GM23338 (cell line): ENCODE measurements at regions not wholly inside any gene's neighbourhood (a gene's known extent, or its start where the extent isn't known, plus 50 kb on each side); places are given as distances from the start of the nearest gene placed in this dataset.

Source experiments
- ATAC-seq: fragments of 200-7000 bp; cut with Tn5 transposase; 3 replicates; pipeline ENCODE4 v1.9.1; 2020
- DNase-seq: peaks from one replicate; pipeline ENCODE4 v3.0.0-alpha.2; 2015; ENCODE audit warnings: low spot score
- H2AFZ ChIP-seq: fragments of 200-600 bp; sonication (generic); 2 replicates; pipeline ENCODE4 v1.8.0; 2016; ENCODE audit warnings: antibody characterized with exemption, mild to moderate bottlenecking, moderate library complexity
- H3F3A ChIP-seq: fragments of 200-600 bp; sonication (generic); replicated peaks from 2 replicates; pipeline ENCODE4 v1.8.0; 2017; ENCODE audit warnings: antibody characterized with exemption, mixed run types, low read depth
- H3K27ac ChIP-seq: fragments of 200-600 bp; sonication (generic); 2 replicates; pipeline ENCODE4 v1.6.1; 2016; ENCODE audit warnings: low read depth
- H3K27me3 ChIP-seq: fragments of 200-600 bp; sonication (generic); 2 replicates; pipeline ENCODE4 v1.8.0; 2016; ENCODE audit warnings: mild to moderate bottlenecking, mixed run types, moderate library complexity; ENCODE audit not compliant: insufficient read depth
- H3K36me3 ChIP-seq: fragments of 200-600 bp; sonication (generic); 2 replicates; pipeline ENCODE4 v1.8.0; 2016; ENCODE audit warnings: mild to moderate bottlenecking; ENCODE audit not compliant: insufficient read depth
- H3K4me1 ChIP-seq: fragments of 200-600 bp; sonication (generic); 2 replicates; pipeline ENCODE4 v1.8.0; 2016; ENCODE audit warnings: mild to moderate bottlenecking, moderate library complexity; ENCODE audit not compliant: insufficient read depth
- H3K4me2 ChIP-seq: fragments of 200-600 bp; sonication (generic); 2 replicates; pipeline ENCODE4 v1.7.1; 2017; ENCODE audit warnings: mixed run types
- H3K4me3 ChIP-seq: fragments of 200-600 bp; sonication (generic); 2 replicates; pipeline ENCODE4 v1.6.1; 2016; ENCODE audit warnings: mixed run types
- H3K79me2 ChIP-seq: fragments of 200-600 bp; sonication (generic); replicated peaks from 2 replicates; pipeline ENCODE4 v1.8.0; 2017; ENCODE audit warnings: mild to moderate bottlenecking; ENCODE audit not compliant: insufficient read depth
- H3K9me2 ChIP-seq: fragments of 200-600 bp; sonication (generic); 2 replicates; pipeline ENCODE4 v1.8.0; 2017; ENCODE audit not compliant: insufficient read depth
- H4K20me1 ChIP-seq: fragments of 200-600 bp; sonication (generic); replicated peaks from 2 replicates; pipeline ENCODE4 v1.8.0; 2017; ENCODE audit warnings: mild to moderate bottlenecking; ENCODE audit not compliant: insufficient read depth
- H3K27ac Mint-ChIP-seq: 2 replicates; pipeline ENCODE4 v1.8.0; 2020; ENCODE audit warnings: inconsistent platforms, mild to moderate bottlenecking, moderate library complexity, mixed read lengths
- H3K27me3 Mint-ChIP-seq: 3 replicates; pipeline ENCODE4 v1.8.0; 2022; ENCODE audit warnings: low read depth, mild to moderate bottlenecking, moderate library complexity, mixed read lengths, inconsistent platforms; ENCODE audit not compliant: insufficient read depth, poor library complexity
- H3K36me3 Mint-ChIP-seq: 3 replicates; pipeline ENCODE4 v1.8.0; 2021; ENCODE audit warnings: low read depth, mild to moderate bottlenecking, inconsistent platforms, moderate library complexity, mixed read lengths
- H3K4me1 Mint-ChIP-seq: 3 replicates; pipeline ENCODE4 v1.8.0; 2020; ENCODE audit warnings: mild to moderate bottlenecking, inconsistent platforms, mixed read lengths
- H3K4me3 Mint-ChIP-seq: 3 replicates; pipeline ENCODE4 v1.8.0; 2021; ENCODE audit warnings: moderate library complexity, mild to moderate bottlenecking, inconsistent platforms, mixed read lengths
- H3K9me3 Mint-ChIP-seq: 3 replicates; pipeline ENCODE4 v1.8.0; 2020; ENCODE audit warnings: moderate library complexity, mild to moderate bottlenecking, inconsistent platforms, mixed read lengths
- CTCF ChIP-seq, 2 experiments: fragments of 200-600 bp in 1 of 2; sonication (generic) in 1 of 2; conservative IDR thresholded peaks; 2 replicates each; pipeline versions ENCODE4 v1.5.1 to v1.6.1; 2016 to 2017; ENCODE audit warnings: antibody characterized with exemption in 2 of 2, low read depth in 2 of 2, mild to moderate bottlenecking in 2 of 2, moderate library complexity in 1 of 2
- ETS1 ChIP-seq: IDR thresholded peaks from 2 replicates; pipeline ENCODE4 v1.6.1; 2016; ENCODE audit warnings: antibody characterized with exemption
- EZH2 ChIP-seq: fragments of 200-600 bp; sonication (generic); IDR thresholded peaks from one replicate; pipeline ENCODE4 v1.8.0; 2017; ENCODE audit warnings: antibody characterized with exemption, mild to moderate bottlenecking, low read depth; ENCODE audit not compliant: unreplicated experiment
- JUNB ChIP-seq: IDR thresholded peaks from one replicate; pipeline ENCODE4 v1.6.1; 2016; ENCODE audit warnings: antibody characterized with exemption; ENCODE audit not compliant: unreplicated experiment
- NANOG ChIP-seq: IDR thresholded peaks from 2 replicates; pipeline ENCODE4 v1.6.1; 2016; ENCODE audit warnings: antibody characterized with exemption, borderline replicate concordance
- POLR2AphosphoS5 ChIP-seq: IDR thresholded peaks from 2 replicates; pipeline ENCODE4 v1.6.1; 2016; ENCODE audit warnings: antibody characterized with exemption, low read depth
- STAT1 ChIP-seq: IDR thresholded peaks from one replicate; pipeline ENCODE4 v1.6.1; 2016; ENCODE audit warnings: antibody characterized with exemption; ENCODE audit not compliant: unreplicated experiment
- ZNF114 ChIP-seq: fragments of 250-450 bp; sonication (Bioruptor Pico); IDR thresholded peaks from 2 replicates; pipeline ENCODE4 v1.5.0; 2020; ENCODE audit warnings: mild to moderate bottlenecking, moderate library complexity
- ZNF331 ChIP-seq: fragments of 250-450 bp; sonication (Bioruptor Pico); IDR thresholded peaks from 2 replicates; pipeline ENCODE4 v1.5.0; 2020; ENCODE audit warnings: low read depth, mild to moderate bottlenecking, moderate library complexity
- TF ChIP-seq, protein P1 (sequence below): IDR thresholded peaks from one replicate; pipeline ENCODE4 v1.6.1; 2018; ENCODE audit warnings: antibody characterized with exemption; ENCODE audit not compliant: unreplicated experiment

- no peaks in the 10 kb centered on the region for H3K36me3 Mint-ChIP-seq
- Histone ChIP-seq H3K4me3 (no peak overlapping the region), H4K20me1 (no peaks in the 10 kb centered on the region), H3F3A (no peaks in the 10 kb centered on the region), H3K36me3 (no peaks in the 10 kb centered on the region), H2AFZ (no peak overlapping the region), H3K4me2 (no peak overlapping the region), H3K9me2 (no peaks in the 10 kb centered on the region), H3K79me2 (no peaks in the 10 kb centered on the region), H3K4me1 (no peaks in the 10 kb centered on the region), H3K27ac (no peak overlapping the region), H3K27me3 (no peaks in the 10 kb centered on the region)
- TF ChIP-seq CTCF (conservative IDR thresholded peaks at IDR 0.05; ENCODE audit: low read depth in 2 of 2) (peak; percentile 68 to 70), ZNF114 (CRISPR knock-in tag) (no peak)
- H3K9me3 Mint-ChIP-seq: no peaks in the 10 kb centered on the region
- no peak overlapping the region for H3K4me3 Mint-ChIP-seq
- DNase-seq (peak; percentile 43), ATAC-seq (peak; percentile 82)
- H3K27ac Mint-ChIP-seq: no peak overlapping the region
- H3K27me3 Mint-ChIP-seq: no peaks in the 10 kb centered on the region
- H3K4me1 Mint-ChIP-seq: no peaks in the 10 kb centered on the region
Measured at GRCh38 chr4:18366892-18367291, 345.3 kb upstream of the LCORL start.

DNA sequence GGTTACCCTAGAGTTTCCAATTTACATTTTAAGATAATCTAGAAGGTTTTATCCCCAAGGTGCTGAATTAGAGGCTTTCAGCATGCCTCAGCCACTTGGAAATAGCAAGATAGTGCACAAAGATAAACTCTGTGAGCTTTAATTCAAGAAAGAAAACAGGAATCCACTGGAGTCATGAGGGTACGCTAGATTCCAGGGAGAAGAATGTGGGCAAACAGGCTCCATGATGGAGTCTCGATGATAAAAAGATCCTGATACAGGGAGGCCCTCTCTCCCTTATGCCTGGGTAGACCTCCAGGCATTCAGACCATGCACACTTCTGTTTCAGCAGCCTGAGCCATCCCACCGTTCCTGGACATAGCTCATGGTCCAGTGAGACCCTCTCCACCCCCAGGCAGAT is 344.6 kb upstream of the LCORL start:
- Histone ChIP-seq H3K79me2 (no peaks in the 10 kb centered on the region), H3K9me2 (no peaks in the 10 kb centered on the region), H3K4me2 (no peak overlapping the region), H3K4me1 (no peaks in the 10 kb centered on the region), H3K27me3 (no peaks in the 10 kb centered on the region), H3F3A (no peaks in the 10 kb centered on the region), H2AFZ (no peak overlapping the region), H4K20me1 (no peaks in the 10 kb centered on the region), H3K4me3 (no peak overlapping the region), H3K36me3 (no peaks in the 10 kb centered on the region), H3K27ac (no peak overlapping the region)
- Mint-ChIP-seq H3K4me1 (no peaks in the 10 kb centered on the region), H3K27ac (no peak overlapping the region), H3K36me3 (no peaks in the 10 kb centered on the region), H3K27me3 (no peaks in the 10 kb centered on the region), H3K9me3 (no peaks in the 10 kb centered on the region), H3K4me3 (no peak overlapping the region)
- DNase-seq (no peak), ATAC-seq (no peak)
- no peak for TF ChIP-seq ETS1
- TF ChIP-seq, protein P1, sequence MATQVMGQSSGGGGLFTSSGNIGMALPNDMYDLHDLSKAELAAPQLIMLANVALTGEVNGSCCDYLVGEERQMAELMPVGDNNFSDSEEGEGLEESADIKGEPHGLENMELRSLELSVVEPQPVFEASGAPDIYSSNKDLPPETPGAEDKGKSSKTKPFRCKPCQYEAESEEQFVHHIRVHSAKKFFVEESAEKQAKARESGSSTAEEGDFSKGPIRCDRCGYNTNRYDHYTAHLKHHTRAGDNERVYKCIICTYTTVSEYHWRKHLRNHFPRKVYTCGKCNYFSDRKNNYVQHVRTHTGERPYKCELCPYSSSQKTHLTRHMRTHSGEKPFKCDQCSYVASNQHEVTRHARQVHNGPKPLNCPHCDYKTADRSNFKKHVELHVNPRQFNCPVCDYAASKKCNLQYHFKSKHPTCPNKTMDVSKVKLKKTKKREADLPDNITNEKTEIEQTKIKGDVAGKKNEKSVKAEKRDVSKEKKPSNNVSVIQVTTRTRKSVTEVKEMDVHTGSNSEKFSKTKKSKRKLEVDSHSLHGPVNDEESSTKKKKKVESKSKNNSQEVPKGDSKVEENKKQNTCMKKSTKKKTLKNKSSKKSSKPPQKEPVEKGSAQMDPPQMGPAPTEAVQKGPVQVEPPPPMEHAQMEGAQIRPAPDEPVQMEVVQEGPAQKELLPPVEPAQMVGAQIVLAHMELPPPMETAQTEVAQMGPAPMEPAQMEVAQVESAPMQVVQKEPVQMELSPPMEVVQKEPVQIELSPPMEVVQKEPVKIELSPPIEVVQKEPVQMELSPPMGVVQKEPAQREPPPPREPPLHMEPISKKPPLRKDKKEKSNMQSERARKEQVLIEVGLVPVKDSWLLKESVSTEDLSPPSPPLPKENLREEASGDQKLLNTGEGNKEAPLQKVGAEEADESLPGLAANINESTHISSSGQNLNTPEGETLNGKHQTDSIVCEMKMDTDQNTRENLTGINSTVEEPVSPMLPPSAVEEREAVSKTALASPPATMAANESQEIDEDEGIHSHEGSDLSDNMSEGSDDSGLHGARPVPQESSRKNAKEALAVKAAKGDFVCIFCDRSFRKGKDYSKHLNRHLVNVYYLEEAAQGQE: no peak
- TF ChIP-seq EZH2: no peak
- no peak for TF ChIP-seq POLR2AphosphoS5
- no peak for TF ChIP-seq NANOG
- TF ChIP-seq JUNB: no peak
- no peak for TF ChIP-seq ZNF331 (CRISPR knock-in tag)
- no peak for TF ChIP-seq CTCF (conservative IDR thresholded peaks at IDR 0.05; ENCODE audit: low read depth in 2 of 2)
- TF ChIP-seq STAT1: no peak
